Adrenal gland (tissue), 9 donors: ENCODE measurements at regions not wholly inside any gene's neighbourhood (a gene's known extent, or its start where the extent isn't known, plus 50 kb on each side); places are given as distances from the start of the nearest gene placed in this dataset.

ENCODE experiments used
- DNase-seq, 7 donors: peaks; one replicate each; pipeline ENCODE4 v3.0.0-alpha.2; 2019 to 2020
- H3K27ac ChIP-seq, 5 donors: fragments of 200-600 bp; sonication (generic) in 4 of 5; 1 replicate in 3 of 5; 2 replicates in 2 of 5; pipeline versions ENCODE4 v1.5.1 to v1.8.0; 2016 to 2020; ENCODE audit warnings: mild to moderate bottlenecking in 1 of 5
- H3K27me3 ChIP-seq: fragments of 200-600 bp; 2 replicates; pipeline ENCODE4 v1.8.0; 2021
- H3K36me3 ChIP-seq, 2 donors: fragments of 200-600 bp; replicated peaks in 1 of 2; 1 replicate in 1 of 2; 2 replicates in 1 of 2; pipeline versions ENCODE4 v1.5.1 to v1.8.0; 2018 to 2022
- H3K4me1 ChIP-seq, 2 donors: fragments of 200-600 bp; replicated peaks in 1 of 2; 1 replicate in 1 of 2; 2 replicates in 1 of 2; pipeline versions ENCODE4 v1.5.1 to v1.8.0; 2018 to 2021
- H3K4me3 ChIP-seq, 4 donors: fragments of 200-600 bp; sonication (generic) in 3 of 4; one replicate each; pipeline ENCODE4 v1.5.1; 2016 to 2018
- H3K9me3 ChIP-seq, 3 donors: fragments of 200-600 bp; sonication (generic) in 1 of 3; replicated peaks in 1 of 3; 1 replicate in 2 of 3; 2 replicates in 1 of 3; pipeline versions ENCODE4 v1.5.1 to v1.8.0; 2016 to 2021
- CTCF ChIP-seq, 6 experiments: fragments of 450-650 bp in 4 of 6; fragments of 200-600 bp in 2 of 6; sonication (generic) in 1 of 6; IDR thresholded peaks; 1 replicate in 5 of 6; 2 replicates in 1 of 6; pipeline versions ENCODE4 v1.5.1 to v1.8.0; 2016 to 2021; ENCODE audit warnings: antibody characterized with exemption in 6 of 6, mild to moderate bottlenecking in 2 of 6, moderate library complexity in 1 of 6
- POLR2A ChIP-seq, 2 donors: fragments of 450-650 bp; IDR thresholded peaks; one replicate each; pipeline ENCODE4 v1.6.1; 2017; ENCODE audit warnings: antibody characterized with exemption in 2 of 2, mild to moderate bottlenecking in 2 of 2, moderate library complexity in 1 of 2
- WGBS, 4 donors: extraction: QIAGEN DNeasy Blood & Tissue Kit in 2 of 4; methylation state at CpG; one replicate each; pipeline versions ENCODE4 v1.1.5 to v1.1.7; 2013 to 2017; 5-methylcytosine and 5-hydroxymethylcytosine counted together
- intact Hi-C, 2 donors: fragments of 100-400 bp; cut with DNase I; formaldehyde crosslinking; loops; one replicate each; pipeline versions ENCODE4 v1.14.1 to v1.15.0; 2022 to 2023
- donor health status: healthy with polysubstance abuse.
- donor health status: Bipolar disorder and iron deficiency.
- donor health status: DM: yes; HTN: yes; CAD: no.
- donor health status: DM: no; HTN: no; CAD: no.
- donor health status: DM: no; HTN: no; CAD: no.

DNA sequence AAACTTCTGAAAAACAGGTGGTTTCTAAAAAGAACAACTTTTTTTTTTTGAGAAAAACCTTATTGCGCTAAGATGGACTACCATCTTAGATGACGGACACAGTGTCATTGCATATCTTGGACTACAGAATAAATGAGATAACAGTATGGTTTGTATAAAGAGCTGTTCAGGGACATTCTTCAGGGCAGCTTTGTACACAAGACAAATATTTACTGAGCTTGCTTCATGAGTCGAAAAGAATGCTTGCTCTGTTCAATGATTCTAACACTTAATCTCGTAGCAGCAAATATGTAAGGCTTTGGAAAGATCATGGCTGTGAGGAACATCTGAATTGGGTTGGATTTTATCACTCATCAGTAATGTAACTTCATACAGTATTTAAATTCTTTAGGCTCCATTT is 282.5 kb upstream of the CWC22 start:
- TF ChIP-seq POLR2A (IDR thresholded peaks at IDR 0.05) (no peak), CTCF (IDR thresholded peaks at IDR 0.05) (no peak)
- 75 to 80% (median 77%) methylated on average over 4 of the region's 4 CpGs for WGBS, 4 donors
- no peaks in the 10 kb centered on the region for H3K36me3 ChIP-seq
- H3K27ac ChIP-seq = no peak overlapping the region
- H3K9me3 ChIP-seq = no peaks in the 10 kb centered on the region
- H3K4me1 ChIP-seq = no peaks in the 10 kb centered on the region
- DNase-seq = no peak
- no peaks in the 10 kb centered on the region for H3K27me3 ChIP-seq
- no peak overlapping the region for H3K4me3 ChIP-seq
- intact Hi-C loops = no loop called here

DNA sequence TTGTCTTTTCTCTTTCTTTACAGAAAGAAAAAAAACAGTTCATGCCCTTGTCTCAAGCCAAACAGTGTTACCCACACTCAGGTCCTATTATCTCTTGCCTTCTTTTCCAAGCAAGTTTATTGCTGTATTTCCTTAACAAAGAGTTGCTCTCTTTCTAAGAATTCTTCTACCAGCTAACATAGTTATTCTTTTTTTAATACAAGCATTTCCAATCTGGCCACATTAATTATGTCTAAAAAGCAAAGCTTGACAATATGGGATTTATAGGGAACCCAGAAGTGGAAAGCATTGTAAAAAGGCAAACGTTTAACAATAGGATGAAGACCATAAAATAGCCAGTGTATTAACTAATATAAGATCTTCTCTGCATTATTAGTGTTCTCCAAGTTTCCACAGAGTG is 272.5 kb upstream of the CWC22 start:
- H3K9me3 ChIP-seq = no peaks in the 10 kb centered on the region
- TF ChIP-seq POLR2A (IDR thresholded peaks at IDR 0.05) = no peak
- no peak for TF ChIP-seq CTCF (IDR thresholded peaks at IDR 0.05)
- no peak overlapping the region for H3K4me3 ChIP-seq
- no peak overlapping the region for H3K27ac ChIP-seq
- H3K36me3 ChIP-seq = no peaks in the 10 kb centered on the region
- 42 to 51% (median 46%) methylated on average over 1 of the region's 1 CpG for WGBS, 4 donors
- H3K27me3 ChIP-seq = no peaks in the 10 kb centered on the region
- no peaks in the 10 kb centered on the region for H3K4me1 ChIP-seq
- DNase-seq = no peak
- intact Hi-C loops = no loop called here

DNA sequence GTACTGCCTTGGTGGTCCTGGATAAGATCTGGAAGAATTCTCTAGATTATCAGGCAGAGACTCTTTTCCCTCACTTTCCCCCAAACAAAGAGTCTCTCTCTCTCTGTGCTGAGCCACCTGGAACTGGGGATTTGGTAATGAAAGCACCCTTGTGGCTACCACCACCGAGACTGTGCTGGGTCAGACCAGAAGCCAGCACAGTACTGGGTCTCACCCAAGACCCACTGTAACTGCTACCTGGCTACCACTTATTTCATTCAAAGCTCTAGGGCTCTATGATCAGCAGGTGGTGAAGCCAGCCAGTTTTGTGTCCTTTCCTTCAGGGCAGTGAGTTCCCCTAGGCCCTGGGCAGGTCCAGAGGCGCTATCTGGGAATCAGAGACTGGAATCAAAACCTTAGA is 269.6 kb upstream of the CWC22 start:
- no peak overlapping the region for H3K27ac ChIP-seq
- H3K36me3 ChIP-seq = no peaks in the 10 kb centered on the region
- TF ChIP-seq POLR2A (IDR thresholded peaks at IDR 0.05) (no peak), CTCF (IDR thresholded peaks at IDR 0.05) (no peak)
- H3K27me3 ChIP-seq = no peaks in the 10 kb centered on the region
- DNase-seq = no peak
- WGBS, 4 donors = 73 to 83% (median 77%) methylated on average over 2 of the region's 2 CpGs
- H3K4me1 ChIP-seq = no peaks in the 10 kb centered on the region
- H3K4me3 ChIP-seq = no peak overlapping the region
- H3K9me3 ChIP-seq = no peaks in the 10 kb centered on the region
- intact Hi-C loops = no loop called here

DNA sequence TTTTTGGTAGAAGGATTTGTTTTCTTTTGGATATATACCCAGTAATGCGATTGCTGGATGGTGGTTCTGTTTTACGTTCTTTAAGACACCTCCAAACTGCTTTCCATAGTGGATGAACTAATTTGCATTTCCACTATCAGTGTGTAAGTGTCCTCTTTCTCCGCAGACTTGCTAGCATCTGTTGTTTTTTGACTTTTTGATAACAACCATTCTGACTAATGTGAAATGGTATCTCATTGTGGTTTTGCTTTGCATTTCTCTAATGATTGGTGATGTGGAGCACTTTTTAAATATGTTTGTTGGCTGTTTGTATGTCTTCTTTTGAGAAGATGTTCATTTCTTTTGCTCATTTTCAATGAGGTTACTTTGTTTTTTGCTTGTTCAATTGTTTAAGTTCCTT is 260.9 kb upstream of the CWC22 start:
- Histone ChIP-seq H3K4me1 (no peaks in the 10 kb centered on the region), H3K27ac (no peak overlapping the region), H3K36me3 (no peaks in the 10 kb centered on the region), H3K9me3 (no peaks in the 10 kb centered on the region), H3K27me3 (no peaks in the 10 kb centered on the region), H3K4me3 (no peak overlapping the region)
- DNase-seq = no peak
- TF ChIP-seq CTCF (IDR thresholded peaks at IDR 0.05) (no peak), POLR2A (IDR thresholded peaks at IDR 0.05) (no peak)
- 75 to 87% (median 79%) methylated on average over 3 of the region's 3 CpGs for WGBS, 4 donors
- intact Hi-C loops = no loop called here
